Muscle layer of colon (tissue), 2 donors: ENCODE measurements at regions not wholly inside any gene's neighbourhood (a gene's known extent, or its start where the extent isn't known, plus 50 kb on each side); places are given as distances from the start of the nearest gene placed in this dataset.

Experiments
- H3K27ac ChIP-seq: one replicate; pipeline ENCODE4 v1.7.0; 2013; ENCODE audit warnings: low read depth, mild to moderate bottlenecking, low read length, moderate library complexity
- H3K27me3 ChIP-seq, 2 donors: one replicate each; pipeline ENCODE4 v1.7.0; 2013; ENCODE audit warnings: low read length in 2 of 2, mild to moderate bottlenecking in 2 of 2; ENCODE audit not compliant: insufficient read depth in 2 of 2, control insufficient read depth in 1 of 2
- H3K36me3 ChIP-seq: one replicate; pipeline ENCODE4 v1.7.0; 2013; ENCODE audit warnings: mild to moderate bottlenecking, low read length; ENCODE audit not compliant: insufficient read depth
- H3K4me1 ChIP-seq: one replicate; pipeline ENCODE4 v1.7.0; 2013; ENCODE audit warnings: mild to moderate bottlenecking, low read length; ENCODE audit not compliant: insufficient read depth
- H3K4me3 ChIP-seq, 2 donors: one replicate each; pipeline ENCODE4 v1.7.0; 2013; ENCODE audit warnings: low read length in 2 of 2, low read depth in 1 of 2, mild to moderate bottlenecking in 1 of 2, moderate library complexity in 1 of 2
- H3K9ac ChIP-seq: one replicate; pipeline ENCODE4 v1.7.0; 2013; ENCODE audit warnings: low read length
- H3K9me3 ChIP-seq: one replicate; pipeline ENCODE4 v1.7.0; 2013; ENCODE audit warnings: mild to moderate bottlenecking, low read length
- donor health status: abdominal sarcoma.
- donor health status: Adenocarcinoma of cecum.

DNA sequence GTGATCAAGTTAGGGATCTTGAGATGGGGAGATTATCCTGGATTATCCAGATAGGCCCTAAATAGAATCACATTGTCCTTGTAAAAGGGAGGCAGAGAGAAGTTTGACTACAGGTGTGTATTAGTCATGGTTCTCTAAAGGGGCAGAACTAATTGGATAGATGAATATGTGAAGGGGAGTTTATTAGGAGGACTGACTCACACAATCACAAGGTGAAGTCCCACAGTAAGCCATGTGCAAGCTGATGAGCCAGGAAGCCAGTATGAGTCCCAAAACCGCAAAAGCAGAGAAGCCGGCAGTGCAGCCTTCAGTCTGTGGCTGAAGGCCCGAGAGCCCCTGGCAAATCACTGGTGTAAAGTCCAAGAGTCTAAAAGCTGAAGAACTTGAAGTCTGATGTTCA is 275.8 kb downstream of the KCNS3 start:
- H3K4me1 ChIP-seq, result no peaks in the 10 kb centered on the region
- H3K9me3 ChIP-seq, result no peaks in the 10 kb centered on the region
- H3K27ac ChIP-seq, result no peak overlapping the region
- no peak overlapping the region for H3K4me3 ChIP-seq
- no peaks in the 10 kb centered on the region for H3K27me3 ChIP-seq
- H3K9ac ChIP-seq, result no peak overlapping the region
- H3K36me3 ChIP-seq, result no peaks in the 10 kb centered on the region

DNA sequence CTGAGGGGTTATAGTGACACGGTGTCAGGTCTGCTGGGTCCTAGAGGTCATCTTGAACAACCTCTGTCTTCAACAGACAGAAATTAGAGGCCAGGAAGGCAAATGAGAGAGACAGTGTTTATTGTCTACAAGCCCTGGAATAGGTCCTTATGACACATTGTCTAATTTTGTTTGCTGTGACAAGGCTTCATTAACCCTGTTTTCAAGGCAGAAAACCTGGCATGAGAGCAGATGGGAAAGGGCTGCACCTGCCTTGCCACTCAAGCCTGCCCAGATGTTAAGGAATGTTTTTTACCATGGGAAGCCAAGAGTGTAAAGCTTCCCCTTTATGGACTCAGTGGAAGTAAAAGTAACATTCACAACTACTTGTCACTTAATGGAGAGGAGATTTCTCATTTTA is 275.3 kb downstream of the KCNS3 start:
- H3K27me3 ChIP-seq, result no peaks in the 10 kb centered on the region
- H3K4me1 ChIP-seq, result no peaks in the 10 kb centered on the region
- no peak overlapping the region for H3K27ac ChIP-seq
- no peaks in the 10 kb centered on the region for H3K36me3 ChIP-seq
- H3K9me3 ChIP-seq, result no peaks in the 10 kb centered on the region
- no peak overlapping the region for H3K9ac ChIP-seq
- H3K4me3 ChIP-seq, result no peak overlapping the region

DNA sequence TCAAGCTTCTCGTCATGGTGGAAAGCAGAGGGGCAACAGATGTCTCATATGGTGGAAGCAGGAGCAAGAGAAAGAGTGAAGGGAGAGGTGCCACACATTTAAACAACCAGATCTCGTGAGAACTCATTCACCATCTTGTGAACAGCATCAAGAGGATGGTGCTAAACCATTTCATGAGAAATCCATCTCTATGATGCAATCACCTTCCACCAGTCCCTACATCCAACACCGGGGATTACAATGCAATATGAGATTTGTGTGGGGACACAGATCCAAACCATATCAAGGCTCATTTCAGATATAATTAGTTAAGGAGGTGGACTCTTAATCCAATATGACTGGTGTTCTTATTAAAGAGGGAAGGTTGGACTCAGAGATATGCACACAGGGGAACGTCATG is 272.8 kb downstream of the KCNS3 start:
- H3K4me1 ChIP-seq, result no peaks in the 10 kb centered on the region
- no peak overlapping the region for H3K4me3 ChIP-seq
- H3K9me3 ChIP-seq, result no peaks in the 10 kb centered on the region
- H3K36me3 ChIP-seq, result no peaks in the 10 kb centered on the region
- H3K27ac ChIP-seq, result no peak overlapping the region
- H3K9ac ChIP-seq, result no peak overlapping the region
- H3K27me3 ChIP-seq, result no peaks in the 10 kb centered on the region

DNA sequence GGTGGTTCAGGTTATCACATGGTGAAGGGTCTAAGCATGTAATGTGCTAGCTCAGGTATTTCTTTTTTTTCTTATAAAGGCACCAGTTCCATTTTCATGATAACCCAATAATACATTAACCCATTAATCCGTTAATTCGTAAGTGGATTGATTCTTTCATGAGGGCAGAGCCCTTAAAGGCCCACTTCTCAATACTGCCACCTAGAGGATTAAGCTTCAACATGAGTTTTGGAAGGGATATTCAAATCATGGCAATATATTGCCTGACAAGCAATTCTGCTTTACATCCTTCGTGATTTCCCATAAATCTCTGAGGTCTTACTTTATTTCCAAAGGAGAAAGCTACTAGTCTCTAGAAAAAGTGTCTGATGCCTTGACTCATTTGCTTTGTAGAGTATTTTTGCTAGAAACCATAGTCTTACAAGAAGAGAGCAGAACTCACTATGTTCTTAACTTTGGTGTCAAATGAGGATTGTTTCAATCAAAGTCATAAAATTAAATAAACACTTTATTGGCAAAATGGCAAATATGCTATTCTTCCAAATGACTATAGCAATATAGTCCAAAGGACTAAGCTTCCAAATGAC is 271.3 kb downstream of the KCNS3 start:
- no peaks in the 10 kb centered on the region for H3K27me3 ChIP-seq
- no peak overlapping the region for H3K9ac ChIP-seq
- H3K9me3 ChIP-seq, result no peaks in the 10 kb centered on the region
- no peaks in the 10 kb centered on the region for H3K36me3 ChIP-seq
- no peaks in the 10 kb centered on the region for H3K4me1 ChIP-seq
- no peak overlapping the region for H3K4me3 ChIP-seq
- no peak overlapping the region for H3K27ac ChIP-seq

DNA sequence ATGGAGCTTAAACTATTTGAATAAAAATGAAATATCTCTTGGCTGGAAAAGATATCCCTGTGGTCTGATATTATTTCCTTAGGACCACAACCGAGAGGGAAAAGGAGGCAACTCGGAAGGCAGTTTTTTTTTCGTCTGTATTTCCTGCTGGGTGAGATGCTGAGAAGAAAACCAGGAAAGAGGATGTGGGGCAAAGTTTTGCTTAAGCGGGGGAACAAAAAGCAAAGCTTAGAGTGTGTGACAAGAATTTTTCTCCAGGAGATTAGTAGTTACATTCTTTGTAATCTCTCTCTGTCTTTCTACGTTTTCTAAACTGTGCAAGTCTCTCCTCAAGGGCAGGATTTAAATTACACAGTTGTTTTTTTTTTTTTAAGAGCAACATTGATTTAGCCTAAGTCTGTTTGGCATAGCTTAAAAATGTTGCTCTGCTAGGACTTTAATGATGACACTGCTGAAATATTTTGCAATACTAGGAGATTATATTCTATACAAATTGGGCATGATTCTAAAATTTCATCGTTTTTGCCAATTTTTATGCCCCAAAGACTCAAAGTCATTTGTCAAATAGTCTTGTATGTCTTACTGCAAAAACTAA is 258.5 kb downstream of the KCNS3 start:
- Histone ChIP-seq H3K9ac (no peak overlapping the region), H3K9me3 (no peaks in the 10 kb centered on the region), H3K27ac (no peak overlapping the region), H3K36me3 (no peaks in the 10 kb centered on the region), H3K27me3 (no peaks in the 10 kb centered on the region), H3K4me1 (no peaks in the 10 kb centered on the region), H3K4me3 (no peak overlapping the region)

DNA sequence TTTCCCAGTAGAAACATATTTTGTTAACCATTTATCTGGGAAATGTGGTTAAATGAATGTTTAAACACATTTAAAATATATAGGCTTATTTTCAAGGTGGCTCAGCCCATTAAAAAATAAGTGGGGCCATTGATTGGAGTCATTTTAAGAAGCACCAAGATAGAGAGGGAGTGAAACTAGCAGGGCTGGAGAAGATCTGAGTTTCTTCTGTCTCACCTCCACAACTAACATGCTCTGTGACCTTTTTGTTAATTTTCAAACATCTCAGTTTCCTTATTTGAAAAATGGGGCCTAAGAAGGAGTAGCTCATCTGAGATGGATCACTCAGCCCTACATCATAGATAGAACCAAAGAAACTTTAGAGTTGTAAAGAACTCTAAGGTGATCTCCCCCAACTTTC is 254.8 kb downstream of the KCNS3 start:
- Histone ChIP-seq H3K9ac (no peak overlapping the region), H3K36me3 (no peaks in the 10 kb centered on the region), H3K27ac (no peak overlapping the region), H3K27me3 (no peaks in the 10 kb centered on the region), H3K4me3 (no peak overlapping the region), H3K9me3 (no peaks in the 10 kb centered on the region), H3K4me1 (no peaks in the 10 kb centered on the region)

DNA sequence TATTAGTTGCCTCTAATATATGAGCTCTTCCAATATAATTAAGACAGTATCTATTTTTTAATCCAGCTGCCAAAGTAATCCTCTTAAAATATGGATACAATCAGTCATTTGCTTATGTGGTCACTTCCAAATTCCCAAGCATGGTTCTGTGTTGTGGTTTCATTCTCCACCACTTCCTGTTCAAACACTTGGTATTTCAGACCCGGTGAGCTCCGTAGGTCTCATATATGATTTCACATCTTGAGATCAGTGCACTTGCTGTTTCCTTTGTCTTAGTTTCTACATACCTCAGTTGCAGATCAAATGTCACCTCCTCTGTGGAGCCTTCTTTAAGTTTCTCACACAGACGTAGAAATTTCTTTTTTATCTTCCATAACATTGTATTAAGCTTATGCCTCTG is 254.2 kb downstream of the KCNS3 start:
- Histone ChIP-seq H3K4me3 (no peak overlapping the region), H3K9ac (no peak overlapping the region), H3K4me1 (no peaks in the 10 kb centered on the region), H3K36me3 (no peaks in the 10 kb centered on the region), H3K27me3 (no peaks in the 10 kb centered on the region), H3K9me3 (no peaks in the 10 kb centered on the region), H3K27ac (no peak overlapping the region)

DNA sequence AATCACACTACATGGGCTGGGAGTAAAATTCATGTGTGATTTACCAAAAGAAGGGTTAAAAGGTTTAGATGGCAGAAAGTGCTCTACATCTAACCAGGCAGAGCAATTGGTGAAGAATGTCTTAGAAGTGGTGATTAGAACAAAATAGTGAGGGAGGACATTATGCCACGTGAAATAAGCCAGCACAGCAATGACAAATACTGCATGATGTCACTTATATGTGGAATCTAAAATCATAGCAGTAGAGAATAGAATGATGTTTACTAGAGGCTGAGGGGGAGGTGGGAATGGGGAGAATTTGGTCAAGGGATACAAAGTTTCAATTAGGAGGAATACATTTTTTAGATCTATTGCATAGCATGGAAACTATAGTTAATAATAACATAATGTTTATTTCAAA is 253.3 kb downstream of the KCNS3 start:
- H3K4me1 ChIP-seq, result no peaks in the 10 kb centered on the region
- no peaks in the 10 kb centered on the region for H3K9me3 ChIP-seq
- no peaks in the 10 kb centered on the region for H3K36me3 ChIP-seq
- H3K27ac ChIP-seq, result no peak overlapping the region
- no peak overlapping the region for H3K9ac ChIP-seq
- no peak overlapping the region for H3K4me3 ChIP-seq
- no peaks in the 10 kb centered on the region for H3K27me3 ChIP-seq

DNA sequence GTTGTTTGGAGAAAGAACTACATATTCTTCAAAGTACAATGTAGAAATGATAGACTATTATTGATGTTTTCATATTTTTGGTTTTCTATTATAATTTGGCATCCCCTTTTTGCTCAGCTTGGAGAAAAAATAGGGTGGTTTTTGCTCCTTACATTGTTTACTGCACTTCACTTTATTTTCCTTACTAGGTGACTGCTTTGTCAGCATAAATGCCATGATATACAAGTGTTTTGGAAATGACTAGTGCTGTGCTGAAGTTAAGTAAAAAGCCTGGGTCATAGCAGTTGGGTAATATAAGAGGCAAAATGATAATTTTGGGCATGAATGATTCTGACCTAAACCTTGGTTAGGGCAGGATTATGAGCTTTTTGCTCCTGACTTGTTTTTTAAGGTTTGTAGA is 250.9 kb downstream of the KCNS3 start:
- no peak overlapping the region for H3K27ac ChIP-seq
- H3K9ac ChIP-seq, result no peak overlapping the region
- H3K9me3 ChIP-seq, result no peaks in the 10 kb centered on the region
- H3K27me3 ChIP-seq, result no peaks in the 10 kb centered on the region
- H3K36me3 ChIP-seq, result no peaks in the 10 kb centered on the region
- no peak overlapping the region for H3K4me3 ChIP-seq
- no peaks in the 10 kb centered on the region for H3K4me1 ChIP-seq

DNA sequence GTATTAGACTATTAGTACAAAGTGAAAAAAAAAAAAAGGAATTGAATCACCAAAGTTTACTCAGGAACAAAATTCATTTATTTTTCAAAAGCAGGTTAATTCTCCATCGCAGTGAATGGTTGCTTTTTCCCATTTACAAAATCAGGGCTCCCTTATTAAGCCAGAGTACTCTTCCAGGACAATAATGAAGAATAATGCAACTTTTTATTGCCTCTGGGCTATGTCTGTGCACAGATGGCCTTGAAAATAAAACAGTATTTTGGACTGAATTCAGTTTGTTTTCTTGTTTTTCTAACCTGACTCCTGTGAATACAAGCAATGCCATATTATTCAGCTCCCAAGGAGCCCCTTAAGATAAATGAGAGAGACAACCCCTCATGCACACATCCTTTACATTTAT is 246.8 kb downstream of the KCNS3 start:
- Histone ChIP-seq H3K9ac (no peak overlapping the region), H3K4me3 (no peak overlapping the region), H3K27ac (no peak overlapping the region), H3K36me3 (no peaks in the 10 kb centered on the region), H3K9me3 (no peaks in the 10 kb centered on the region), H3K4me1 (no peaks in the 10 kb centered on the region), H3K27me3 (no peaks in the 10 kb centered on the region)

DNA sequence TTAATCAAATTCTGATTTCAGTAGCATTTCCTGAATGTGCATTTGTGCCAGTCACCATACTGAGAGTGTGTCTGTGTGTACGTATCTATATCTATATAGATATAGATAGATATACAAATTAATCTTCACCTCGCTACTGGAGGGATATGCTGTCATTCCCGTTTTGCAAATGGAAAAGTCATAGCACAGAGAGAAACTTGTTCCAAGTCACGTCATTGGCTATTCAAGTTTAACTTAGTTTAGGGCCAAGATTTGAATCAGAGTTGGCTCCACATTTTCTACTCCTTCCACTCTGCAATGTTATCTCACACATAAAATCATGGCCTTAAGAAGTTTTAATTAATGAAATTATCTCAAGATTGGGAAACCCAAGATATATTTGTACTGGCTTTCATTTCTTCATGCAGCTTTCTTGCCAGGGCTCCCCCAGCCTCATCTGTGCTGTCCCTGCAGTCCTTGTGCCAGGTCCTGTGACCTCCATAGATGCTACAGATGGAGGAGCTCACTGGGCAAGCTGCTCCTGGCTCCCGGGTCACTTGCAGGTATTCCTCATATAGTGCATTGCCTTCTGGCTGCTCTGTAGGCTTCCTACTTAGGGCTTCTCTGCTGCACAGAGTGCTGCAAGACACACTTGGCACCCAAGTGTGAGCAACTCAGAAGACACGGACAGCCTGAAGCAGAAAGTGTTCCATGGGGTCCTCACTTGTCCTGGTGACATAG is 245.8 kb downstream of the KCNS3 start:
- no peaks in the 10 kb centered on the region for H3K36me3 ChIP-seq
- no peaks in the 10 kb centered on the region for H3K9me3 ChIP-seq
- no peak overlapping the region for H3K9ac ChIP-seq
- H3K27me3 ChIP-seq, result no peaks in the 10 kb centered on the region
- peaks cover 9% of the 10 kb centered on the region for H3K4me1 ChIP-seq
- no peak overlapping the region for H3K27ac ChIP-seq
- H3K4me3 ChIP-seq, result no peak overlapping the region

DNA sequence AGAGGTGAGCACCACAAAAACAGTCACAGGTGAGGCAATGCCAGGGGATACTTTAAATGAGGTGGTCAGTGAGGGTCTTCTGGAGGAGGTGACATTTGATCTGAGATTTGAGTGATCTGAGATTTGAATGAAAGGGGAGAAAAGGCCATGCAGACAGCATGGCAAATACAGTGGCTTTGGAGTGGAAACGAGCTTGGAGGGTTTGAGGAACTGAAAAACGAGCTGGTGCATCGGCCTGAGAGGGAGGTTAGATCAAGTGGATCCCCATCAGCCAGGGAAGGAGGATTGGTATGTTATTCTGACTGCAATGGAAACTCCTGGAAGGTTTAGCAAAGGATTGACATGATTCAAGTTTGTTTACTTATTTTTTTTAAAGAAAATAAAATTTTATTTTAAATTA is 245.1 kb downstream of the KCNS3 start:
- H3K27me3 ChIP-seq, result no peaks in the 10 kb centered on the region
- H3K4me3 ChIP-seq, result no peak overlapping the region
- no peaks in the 10 kb centered on the region for H3K36me3 ChIP-seq
- H3K9me3 ChIP-seq, result no peaks in the 10 kb centered on the region
- H3K27ac ChIP-seq, result no peak overlapping the region
- H3K4me1 ChIP-seq, result peaks cover 13% of the 10 kb centered on the region
- no peak overlapping the region for H3K9ac ChIP-seq
